ENCODE measurements at regions not wholly inside any gene's neighbourhood (a gene's known extent, or its start where the extent isn't known, plus 50 kb on each side); places are given as distances from the start of the nearest gene placed in this dataset.
"Not testable (repeated sequence)": the region's sequence is repeated elsewhere in the genome, so short reads cannot be mapped to it uniquely, and the experiment has no call there.

- no peak for DNase-seq
These were observed 90.0 kb downstream of the IGLL5 start for GRCh38 chr22:22977479-22978200.

GRCh38 chr22:22978637-22979036 is 91.0 kb downstream of the IGLL5 start:
- DNase-seq: no peak

DNA sequence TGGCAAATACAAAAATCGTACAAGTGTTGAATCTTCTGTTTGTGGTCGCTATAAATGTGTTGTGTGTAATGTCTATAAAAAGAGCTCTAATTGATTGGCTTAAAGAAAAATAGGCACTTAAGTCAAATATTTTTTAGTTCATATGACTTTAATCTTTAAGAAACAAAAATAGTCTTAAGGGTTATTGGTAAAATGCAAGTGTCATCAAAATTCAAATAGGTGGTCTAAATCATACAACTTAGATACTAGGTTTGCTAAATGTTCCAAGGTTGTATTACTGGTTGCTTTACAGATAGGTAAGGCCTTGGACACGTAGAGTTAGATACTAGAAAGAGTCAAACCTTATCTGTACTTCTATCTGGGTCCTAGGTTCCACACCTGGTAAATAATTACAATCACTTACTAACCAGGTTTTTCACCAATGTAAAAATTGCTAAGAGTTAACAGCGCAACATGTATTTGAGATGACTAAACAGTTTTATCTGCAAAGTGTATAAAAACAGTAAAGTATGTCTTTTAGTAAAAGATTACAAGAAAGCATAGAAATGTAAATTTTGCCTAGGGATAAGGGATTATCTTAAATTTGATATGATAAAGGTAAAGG is 91.1 kb upstream of the GNAZ start:
- DNase-seq: no peak

DNA sequence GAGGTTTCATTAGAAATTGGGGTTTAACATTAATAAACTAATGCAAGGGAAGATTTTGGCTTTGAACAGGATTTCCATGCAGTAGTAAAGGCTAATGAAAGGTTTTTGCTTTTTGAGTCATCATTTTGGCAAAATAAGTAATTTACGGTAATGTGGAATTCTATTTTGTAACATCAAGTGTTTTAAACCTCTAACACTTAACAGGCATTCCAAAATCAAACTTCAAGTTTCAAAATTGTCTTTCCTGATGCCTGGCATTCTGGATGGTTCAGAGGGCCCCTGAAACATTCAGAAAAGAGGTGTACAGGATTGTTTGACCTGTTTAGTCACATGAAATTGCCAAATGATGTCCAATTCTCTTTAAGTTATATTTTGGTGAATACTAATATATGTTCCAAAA is 90.4 kb upstream of the GNAZ start:
- no peak for DNase-seq

GRCh38 chr22:22981670-22982571 is 88.4 kb upstream of the GNAZ start:
- no peak for DNase-seq

- DNase-seq: no peak
These were observed 87.7 kb upstream of the GNAZ start for GRCh38 chr22:22982616-22983015.

DNA sequence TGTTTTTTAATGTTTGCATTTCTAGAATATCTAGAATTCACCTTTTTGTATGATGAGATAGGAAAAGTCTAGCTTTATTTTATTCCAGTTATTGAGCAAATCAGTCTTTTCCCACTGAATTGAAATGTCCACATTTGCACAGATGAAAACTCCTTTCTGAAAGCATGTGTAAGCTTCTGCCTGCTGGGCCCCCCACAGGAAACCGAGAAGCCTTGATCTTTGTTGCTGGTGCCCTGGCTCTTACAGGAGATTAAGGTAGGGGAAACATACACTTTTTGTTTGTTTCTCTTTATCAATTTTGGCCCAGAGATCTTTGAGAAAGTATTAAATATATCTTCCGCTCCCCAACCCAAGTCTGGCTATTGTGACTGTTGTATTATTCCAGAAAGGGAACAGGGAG is 87.2 kb upstream of the GNAZ start:
- no peak for DNase-seq

DNA sequence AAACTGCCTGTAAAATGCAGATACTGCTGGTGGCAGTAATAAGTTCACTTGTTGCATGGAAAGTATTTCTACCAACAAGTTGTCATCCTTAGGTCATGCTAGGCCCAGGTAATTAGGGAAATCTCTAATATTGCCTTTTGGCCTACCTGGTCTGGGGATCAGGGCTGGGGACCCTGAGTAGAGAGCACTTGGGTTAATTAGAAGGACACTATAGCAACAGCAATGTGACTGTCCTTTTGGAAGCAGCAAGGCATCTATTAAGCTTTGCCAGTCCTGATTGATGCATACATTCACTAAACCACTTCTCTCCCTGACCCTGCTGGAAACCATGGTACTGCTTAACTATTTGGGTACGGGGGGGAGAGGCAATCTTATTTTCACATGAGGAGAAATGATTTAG is 86.5 kb upstream of the GNAZ start:
- DNase-seq: no peak

DNA sequence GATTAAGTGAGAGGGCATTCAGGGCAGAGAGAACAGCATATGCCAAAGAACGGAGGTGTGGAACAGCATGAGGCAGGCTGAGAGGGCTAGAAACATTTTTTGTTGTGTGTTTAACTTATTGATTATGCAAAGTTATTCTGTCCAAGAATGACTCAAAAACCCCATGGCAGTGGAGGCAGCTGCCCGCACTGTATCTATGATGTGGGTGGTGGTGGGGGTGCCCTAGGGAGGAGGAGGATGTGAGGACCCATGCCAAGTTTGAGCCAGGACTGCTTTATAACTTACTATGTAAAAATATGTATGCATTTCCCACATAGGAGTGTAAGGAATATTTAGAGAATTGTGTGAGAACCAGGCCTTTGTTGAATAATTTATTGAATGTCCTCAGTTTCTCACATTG is 85.4 kb upstream of the GNAZ start:
- no peak for DNase-seq

- no peak for DNase-seq
These were observed 84.3 kb upstream of the GNAZ start for GRCh38 chr22:22986008-22986407.

DNA sequence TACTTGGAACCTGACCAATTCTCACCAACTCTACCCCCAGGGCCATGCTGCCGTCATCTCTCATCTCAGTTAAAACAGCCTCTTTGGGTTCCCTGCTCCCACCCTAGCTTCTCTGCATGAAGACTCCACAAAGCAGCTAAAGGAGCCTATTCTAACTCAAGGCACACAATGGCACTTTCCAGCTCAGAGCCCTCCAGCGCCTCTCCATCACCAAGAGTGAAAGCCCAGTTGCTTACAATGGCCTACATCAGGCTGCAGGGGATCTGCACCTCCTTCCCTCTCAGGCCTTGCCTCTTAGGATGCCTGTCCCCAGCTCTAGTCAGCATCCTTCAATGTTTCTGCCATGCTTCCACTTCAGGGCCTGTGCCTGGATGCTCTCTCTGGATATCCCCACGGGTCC is 83.7 kb upstream of the GNAZ start:
- no peak for DNase-seq

DNA sequence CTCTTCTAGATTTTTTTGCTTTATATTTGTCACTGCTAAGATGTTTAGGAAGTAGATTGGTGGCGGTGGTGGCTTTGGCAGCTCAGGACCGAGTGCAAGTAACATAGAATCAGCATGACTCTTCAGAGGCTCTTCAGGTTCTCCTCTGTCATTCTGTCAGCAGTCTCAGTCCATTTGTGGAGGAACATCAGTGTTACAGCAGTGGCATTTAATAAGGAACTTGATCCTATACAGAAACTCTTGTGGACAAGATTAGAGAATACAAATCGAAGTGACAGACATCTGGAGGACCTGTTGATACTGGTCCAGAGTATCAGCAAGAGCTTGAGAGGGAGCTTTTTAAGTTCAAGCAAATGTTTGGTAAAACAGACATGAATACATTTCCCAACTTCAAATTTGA is 82.2 kb upstream of the GNAZ start:
- no peak for DNase-seq

- no peak for DNase-seq
These were observed 81.5 kb upstream of the GNAZ start for GRCh38 chr22:22988785-22989184.

DNA sequence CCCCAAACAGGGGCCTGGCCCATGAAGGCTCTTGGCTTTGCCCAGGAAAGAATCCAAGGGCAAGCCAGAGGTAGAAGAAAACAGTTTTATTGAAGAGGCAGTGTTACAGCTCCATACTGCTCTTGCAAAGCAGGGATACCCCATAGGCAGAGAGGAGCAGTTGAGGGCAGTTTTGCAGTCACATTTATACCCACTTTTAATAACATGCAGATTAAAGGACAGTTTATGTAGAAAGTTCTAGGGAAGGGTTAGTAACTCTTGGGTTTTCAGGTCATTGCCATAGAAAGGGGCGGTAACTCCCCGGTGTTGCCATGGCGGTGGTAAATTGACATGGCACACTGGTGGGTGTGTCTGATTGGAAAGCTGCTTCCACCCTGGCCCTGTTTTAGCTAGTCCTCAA is 80.5 kb upstream of the GNAZ start:
- DNase-seq: no peak

- DNase-seq: not testable (repeated sequence)
These were observed 79.4 kb upstream of the GNAZ start for GRCh38 chr22:22990711-22991505.

DNA sequence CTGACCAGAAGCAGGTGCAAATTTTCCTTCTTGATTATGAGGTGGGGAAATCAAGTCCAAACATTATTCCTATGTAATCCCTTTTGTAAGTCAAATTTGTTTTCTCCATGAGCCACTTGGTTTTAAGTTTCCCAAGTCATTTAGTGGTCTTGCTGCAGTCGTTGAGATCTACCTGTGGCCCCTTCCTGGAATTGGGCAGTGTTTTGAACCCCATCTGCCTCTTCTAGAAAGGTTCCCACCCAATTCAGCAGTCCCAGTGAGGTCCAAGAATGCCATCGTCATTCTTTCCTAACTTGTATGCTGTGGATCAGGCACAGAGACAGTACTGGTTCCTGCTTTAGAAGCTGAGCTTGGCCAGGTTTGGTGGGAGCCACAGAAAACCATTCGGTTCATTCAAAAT is 77.8 kb upstream of the GNAZ start:
- no peak for DNase-seq

GRCh38 chr22:22993184-22993583 is 77.1 kb upstream of the GNAZ start:
- no peak for DNase-seq

DNA sequence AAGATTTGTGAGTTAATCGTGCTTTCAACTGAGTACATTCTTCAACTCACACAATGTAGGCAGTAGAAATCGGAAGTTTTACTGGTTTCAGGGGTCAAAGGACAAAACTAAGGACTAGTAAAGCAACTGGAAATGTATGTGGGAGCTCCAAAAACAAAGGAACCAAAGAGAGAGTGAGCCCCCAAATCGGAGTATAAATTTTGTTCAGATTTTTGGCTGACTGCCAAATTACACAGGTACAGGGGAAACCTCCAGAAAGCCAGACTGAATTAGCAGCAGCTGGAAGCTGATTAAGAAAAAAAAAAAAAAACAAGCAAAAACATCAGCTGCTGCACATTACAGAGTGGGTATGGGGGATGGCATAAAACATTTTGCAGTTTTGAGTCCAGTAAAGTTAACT is 75.2 kb upstream of the GNAZ start:
- no peak for DNase-seq

GRCh38 chr22:22996511-22997261 is 73.6 kb upstream of the GNAZ start:
- no peak for DNase-seq

GRCh38 chr22:22997262-22997898 is 72.9 kb upstream of the GNAZ start:
- DNase-seq: no peak

DNA sequence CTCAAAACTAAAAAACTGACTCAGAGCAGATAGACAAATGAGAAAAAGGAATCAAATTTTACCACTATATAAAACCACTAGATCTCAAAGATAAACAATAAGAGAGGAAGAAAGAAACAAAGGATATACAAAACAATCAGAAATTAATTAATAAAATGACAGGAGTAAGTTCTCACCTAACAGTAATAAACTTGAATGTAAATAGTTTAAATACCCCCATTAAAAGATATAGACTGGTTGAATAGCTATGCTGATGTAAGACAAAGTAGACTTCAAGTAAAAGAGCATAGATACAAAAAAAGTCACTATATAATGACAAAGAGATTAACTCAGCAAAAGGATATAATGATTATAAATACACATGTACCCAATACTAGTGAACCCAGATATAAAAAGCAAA is 72.3 kb upstream of the GNAZ start:
- no peak for DNase-seq

DNA sequence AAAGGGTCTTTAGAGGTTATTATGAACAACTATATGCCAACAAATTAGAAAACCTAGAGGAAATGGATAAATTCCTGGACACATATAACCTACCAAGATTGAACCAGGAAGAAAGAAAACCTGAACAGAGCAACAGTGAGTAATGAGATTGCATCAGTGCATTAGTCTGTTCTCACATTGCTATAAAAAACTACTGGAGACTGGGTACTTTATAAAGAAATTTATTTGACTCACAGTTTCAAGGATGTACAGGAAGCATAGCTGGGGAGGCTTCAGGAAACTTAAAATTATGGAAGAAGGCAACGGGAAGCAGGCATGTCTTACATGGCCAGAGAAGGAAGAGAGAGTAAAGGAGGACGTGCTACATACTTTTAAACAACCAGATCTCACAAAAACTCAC is 70.8 kb upstream of the GNAZ start:
- DNase-seq: no peak

Measured in KG1 (cell line).